GM18858 (cell line): ENCODE measurements at regions not wholly inside any gene's neighbourhood (a gene's known extent, or its start where the extent isn't known, plus 50 kb on each side); places are given as distances from the start of the nearest gene placed in this dataset.
"Not testable (repeated sequence)": the region's sequence is repeated elsewhere in the genome, so short reads cannot be mapped to it uniquely, and the experiment has no call there.

ENCODE experiments used
- ATAC-seq: cut with Tn5 transposase; IDR thresholded peaks from one replicate; pipeline ENCODE4 v1.9.1; 2021; ENCODE audit not compliant: unreplicated experiment

DNA sequence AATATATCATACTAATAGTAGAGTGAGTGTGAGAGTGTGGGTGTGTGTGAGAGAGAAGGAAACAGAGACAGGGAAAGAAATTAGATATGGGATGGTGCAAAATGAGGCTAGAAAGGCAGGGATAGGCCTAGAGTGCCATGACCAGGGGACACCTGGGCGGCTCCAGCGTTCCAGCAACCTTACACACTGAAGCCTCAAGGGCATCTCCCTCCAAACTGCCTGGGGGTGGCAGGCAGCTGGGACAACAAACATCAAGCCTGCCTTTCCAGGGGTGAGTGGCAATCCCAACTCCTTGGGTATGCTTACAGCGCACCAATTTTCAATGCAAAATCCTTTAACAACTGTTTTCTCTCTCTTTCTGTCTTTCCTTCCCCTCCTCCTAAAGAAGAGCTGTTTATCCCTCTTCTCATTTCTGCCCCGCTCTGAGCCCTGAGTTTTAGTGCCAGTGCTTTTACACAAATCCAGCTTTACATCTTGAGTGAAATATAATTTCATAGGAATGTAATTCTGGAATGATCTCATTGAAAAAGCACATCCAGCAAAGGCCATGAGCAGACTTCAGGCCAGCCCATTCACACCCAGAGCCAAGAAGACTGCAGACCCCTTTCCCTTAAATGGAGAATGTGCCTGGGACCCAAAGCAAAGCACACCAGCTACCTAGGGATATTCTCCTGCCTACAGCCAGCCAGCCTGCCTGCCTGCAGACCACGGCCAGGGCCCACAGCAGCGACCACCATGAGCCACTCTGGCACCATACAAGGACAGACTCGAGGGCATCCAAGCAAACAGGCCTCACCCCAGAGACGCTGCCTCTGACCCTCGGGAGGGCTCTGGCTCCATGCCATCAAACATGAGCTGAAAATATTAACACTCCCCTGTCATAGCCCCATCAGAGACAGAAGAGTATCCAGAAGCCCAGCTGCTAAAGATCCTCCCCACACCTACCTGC, 90.3 kb downstream of the RPL27A start:
- no peak for ATAC-seq

DNA sequence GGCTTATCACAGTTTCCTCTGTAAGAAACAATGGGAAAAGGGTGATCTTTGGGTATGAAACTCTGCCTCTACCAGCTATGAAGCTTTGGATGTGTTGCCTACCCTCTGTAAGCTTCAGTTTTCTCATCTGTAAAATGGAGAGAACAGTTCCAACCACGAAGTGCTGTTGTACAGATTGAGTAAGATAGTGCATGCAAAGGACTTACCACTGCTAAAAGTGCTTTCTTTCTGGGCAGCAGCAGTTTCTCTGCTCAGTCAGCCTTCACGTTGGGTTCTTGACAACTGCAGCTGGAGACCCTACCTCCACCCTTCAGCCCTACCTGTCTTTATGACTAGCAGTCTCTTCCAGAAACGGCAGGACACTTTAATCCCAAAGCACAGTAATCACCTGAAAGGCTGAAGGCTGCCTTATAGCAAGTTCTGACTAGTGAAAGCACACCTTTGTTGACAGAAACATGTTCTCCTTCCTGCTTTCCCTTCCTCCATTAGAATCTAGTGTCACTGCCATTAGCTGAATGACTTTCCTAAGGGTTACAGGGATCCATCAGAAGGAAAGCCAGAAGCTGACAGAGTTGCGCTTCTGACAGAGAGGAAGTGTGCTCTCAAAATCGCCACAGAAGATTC, 91.4 kb downstream of the RPL27A start:
- ATAC-seq = no peak

DNA sequence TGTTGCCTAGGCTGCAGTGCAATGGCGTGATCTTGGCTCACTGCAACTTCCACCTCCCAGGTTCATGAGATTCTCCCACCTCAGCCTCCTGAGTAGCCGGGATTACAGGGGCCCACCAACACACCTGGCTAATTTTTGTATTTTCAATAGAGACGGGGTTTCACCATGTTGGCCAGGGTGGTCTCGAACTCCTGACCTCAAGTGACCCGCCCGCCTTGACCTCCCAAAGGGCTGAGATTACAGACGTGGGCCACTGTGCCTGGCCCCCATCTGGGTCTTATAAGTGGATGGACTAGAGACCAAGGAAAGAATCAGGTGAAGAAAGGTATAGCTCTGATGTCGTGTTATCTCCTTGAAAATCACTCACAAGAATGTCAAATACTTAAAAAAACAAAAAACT, 92.3 kb downstream of the RPL27A start:
- ATAC-seq = not testable (repeated sequence)

DNA sequence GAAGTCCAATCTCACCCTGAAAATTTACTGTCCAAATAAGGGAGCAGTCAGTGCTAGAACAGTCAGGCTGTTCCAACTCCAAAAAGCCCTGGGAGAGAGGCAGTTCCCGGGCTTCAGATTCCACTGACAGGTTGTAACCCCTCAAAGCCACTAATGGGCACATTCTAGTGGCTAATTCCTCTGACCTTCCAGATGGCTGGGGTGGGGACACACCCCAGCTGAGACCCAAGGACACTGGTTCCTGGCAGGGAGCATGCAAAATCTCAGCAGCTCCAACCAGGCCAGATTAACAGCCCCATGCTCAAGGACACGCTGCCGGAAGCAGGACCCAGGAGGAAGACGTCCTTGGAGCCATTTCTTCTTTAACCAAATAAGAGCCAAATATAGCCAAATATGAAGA, 92.7 kb downstream of the RPL27A start:
- no peak for ATAC-seq

DNA sequence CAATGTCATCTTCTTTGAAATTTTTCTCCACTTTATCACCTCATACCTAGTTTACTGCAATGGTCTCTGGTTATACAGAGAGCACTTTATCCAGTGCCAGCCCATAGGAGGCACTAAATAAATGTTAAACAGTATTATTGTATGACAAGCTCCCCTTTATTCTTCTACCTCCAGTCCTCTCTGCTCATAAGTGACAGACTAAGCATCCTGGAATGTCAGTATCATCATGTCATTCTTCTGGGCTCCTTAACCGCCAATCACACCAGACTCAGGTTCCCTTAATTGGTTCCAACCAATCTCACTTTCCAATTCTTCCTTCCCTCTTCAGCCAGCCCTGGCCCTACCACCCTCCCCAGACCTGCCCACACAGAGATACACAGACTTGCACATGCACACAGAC, 93.1 kb downstream of the RPL27A start:
- ATAC-seq = no peak

DNA sequence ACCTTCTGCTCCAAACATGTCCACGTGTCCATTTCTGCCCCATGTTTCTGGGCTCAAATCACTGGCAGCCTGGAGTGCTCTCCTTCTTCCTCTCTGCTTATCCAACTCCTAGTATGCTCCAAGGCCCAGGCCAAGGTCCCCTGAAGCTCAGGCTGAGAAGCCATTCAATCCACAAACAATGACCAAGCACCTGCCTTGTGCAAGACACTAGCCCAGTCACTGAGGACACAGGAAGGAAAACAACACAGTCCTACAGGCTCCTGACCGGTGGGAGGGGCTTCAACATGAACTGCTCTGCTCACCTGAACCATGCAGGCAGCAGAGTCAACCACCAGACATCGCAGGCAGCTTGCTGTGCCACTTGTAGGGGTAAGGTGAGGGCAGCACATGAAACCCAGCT, 93.6 kb downstream of the RPL27A start:
- no peak for ATAC-seq

DNA sequence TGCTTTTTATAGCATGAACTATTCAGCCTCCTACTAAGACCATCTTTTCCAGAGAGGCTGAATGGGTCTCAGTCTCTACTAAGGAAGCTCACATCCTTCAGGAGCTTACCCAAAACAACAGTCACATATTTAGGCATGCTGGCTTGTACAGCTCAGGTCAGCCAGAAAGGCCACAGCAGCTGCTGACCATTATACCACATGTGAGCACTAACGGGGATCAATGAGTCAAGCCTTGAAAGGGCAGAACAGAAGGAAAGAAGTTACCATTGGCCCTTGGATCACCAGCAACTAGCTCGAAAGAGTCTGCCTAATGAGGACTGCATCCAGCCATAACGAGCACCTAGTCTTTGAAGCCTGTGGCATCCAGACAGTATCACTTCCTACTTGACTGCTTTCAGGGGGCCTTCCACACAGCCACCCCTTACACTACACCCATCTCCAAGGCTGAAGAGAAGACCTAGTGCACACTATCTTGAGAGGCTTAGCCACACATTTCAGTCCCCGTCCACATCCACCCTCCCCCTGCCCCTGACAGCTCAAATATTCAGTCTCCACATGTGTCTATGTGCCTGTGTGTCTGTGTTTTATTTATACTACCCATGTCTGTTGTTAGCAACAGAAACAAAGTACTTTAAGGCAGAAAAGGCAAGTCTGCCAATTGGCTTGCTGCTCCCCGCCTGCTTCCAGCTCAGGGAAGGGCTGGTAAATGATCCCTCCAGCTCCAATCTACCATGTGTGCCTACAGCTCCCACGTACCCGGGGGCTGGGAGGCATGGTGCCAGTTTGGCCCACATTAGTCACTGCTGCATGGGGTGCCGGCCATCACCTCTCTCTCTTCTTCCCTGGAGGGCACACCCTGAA, 95.5 kb downstream of the RPL27A start:
- no peak for ATAC-seq

DNA sequence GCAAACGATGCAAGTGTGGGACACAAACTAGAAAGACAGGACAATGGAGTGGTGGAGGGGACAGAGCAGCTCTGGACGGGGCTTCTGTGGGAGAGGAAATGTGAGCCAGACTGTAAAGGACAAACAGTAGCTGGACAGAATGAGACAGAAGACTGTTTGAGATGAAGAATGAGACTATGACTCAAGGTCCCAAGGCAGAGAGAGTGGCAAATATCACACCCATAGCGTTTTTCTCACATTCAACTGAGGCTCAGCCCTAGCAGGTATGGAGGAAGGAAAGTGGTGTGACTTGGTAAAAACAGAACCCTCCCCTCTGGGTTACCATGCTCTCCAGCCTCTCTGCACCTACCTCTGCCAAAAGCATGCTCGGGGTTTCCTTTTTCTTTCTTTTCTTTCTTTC, 96.5 kb downstream of the RPL27A start:
- no peak for ATAC-seq

DNA sequence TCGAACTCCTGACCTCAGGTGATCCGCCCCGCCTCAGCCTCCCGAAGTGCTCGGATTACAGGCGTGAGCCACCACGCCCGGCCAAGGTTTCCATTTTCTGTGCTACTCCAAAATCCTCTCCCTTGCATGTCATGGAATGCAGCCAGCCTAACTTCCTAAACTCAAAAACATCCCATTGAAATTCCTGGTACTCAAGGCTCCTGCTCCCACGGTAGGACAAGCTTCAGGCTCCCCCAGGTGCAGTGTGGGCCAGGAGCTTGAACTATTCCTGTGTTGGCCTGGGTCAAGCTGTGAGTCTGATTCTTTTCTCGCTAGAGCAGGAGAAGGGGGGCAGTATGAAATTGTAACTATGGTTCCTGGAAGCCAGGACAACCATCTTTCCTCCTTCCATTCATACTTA, 97.1 kb downstream of the RPL27A start:
- ATAC-seq = no peak

DNA sequence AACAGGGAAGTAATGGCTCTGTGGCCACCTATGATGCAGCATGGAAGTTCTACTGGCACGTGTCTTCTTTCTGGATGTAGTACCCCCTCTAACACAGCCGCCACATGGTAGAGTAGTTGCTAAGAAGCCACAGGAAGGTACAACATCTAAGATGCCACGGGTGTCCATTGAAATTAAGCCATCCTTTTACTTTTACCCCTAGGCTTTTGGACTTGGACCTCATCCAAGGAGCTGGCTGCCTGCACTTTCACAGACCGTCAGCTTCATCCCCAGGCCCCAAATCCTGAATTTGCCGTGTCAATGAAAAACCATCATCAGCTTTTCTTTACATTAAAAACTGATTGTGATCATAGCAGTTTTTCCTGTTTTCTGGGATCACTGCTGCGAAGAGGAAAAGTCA, 102.4 kb downstream of the RPL27A start:
- ATAC-seq = no peak

DNA sequence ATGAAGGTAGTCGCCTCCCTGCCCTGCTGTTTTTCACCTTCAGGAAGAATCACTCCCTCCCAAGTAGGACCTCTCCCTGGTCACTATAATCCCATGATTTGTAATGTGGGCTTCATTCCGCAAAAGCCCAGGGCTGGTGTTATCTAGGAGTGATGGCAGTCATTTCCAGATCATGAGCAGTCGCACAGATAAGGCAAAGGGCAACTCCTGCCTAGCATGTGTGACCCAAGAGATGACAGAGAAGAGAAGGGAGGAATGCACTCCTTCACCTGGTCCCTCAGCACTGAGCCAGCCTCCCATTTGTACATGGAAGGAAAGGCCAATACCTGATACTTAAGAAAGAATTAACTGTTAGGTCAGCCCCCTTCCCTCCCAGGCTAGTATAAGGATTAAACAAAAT, 102.9 kb downstream of the RPL27A start:
- no peak for ATAC-seq

DNA sequence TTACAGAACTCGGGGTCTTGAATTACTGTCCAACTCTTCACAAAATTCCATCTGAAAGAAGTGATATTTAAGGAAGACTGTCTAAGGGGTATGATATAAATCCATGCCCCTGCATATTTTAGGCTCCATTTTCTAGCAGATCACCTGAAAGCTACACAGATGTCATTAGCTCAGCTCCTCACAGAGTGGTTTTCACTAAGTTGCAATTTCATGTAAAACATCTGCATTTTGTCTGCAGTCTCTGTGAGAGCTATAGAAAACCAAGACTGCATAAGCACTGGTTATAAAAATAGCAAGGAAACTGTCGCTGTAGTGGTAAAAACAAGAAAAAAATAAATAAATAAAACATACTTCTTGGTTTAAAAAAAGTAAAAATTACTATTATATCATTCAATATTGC, 103.4 kb downstream of the RPL27A start:
- no peak for ATAC-seq

DNA sequence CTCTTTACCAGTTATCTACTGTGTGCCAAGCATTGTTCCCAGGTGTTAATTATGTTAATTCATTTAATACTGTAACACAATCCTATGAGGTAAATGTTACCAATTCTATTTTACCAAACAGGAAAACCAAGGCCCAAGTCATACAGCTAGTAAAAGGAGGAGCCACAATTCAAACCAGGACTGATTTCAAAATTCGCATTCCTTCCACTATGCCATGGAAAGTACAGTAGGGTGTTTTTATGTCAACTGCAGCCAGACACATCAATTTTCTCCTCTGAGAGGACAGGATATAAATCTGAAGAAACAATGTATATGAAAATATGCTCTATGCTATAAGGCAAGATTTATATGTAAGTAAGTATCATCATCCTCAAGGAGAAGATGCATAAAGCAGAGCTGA, 104.3 kb downstream of the RPL27A start:
- no peak for ATAC-seq

DNA sequence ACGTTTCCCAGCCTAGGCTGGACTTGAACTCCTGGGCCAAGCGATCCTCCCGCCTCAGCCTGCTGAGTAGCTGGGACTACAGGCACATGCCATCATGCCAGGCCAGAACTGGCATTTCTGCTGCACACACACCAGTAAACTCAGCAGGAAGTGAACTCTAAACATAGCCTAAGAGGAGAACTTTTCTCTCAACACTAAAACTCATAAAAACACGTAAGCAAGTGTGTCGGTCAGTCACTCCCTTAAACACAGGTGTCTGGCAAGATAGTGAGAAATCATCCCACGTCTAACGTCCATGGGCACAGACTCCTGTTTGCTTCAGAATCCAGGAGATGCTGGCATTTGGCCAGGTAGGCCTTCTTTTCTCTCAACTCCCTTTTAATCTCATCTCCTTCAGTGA, 104.8 kb downstream of the RPL27A start:
- ATAC-seq = no peak

DNA sequence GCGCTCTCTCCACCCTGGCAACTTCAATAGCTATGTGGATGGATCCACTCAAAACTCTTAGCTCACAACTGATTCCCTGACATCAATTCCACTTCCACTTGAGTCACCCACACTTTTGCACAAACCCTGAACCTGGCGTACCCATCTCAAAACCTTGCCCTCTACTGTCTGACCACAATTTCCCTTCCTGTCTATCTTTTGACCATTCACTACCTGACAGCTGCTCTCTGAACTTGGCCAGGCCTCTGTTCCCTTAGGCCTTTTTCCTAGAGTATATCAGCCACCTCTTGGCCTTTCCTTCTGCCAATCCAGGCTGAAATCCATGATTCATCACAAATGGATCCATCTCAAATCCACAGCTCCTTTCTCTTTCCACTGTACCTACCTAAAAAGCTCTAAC, 106.0 kb downstream of the RPL27A start:
- ATAC-seq = no peak

DNA sequence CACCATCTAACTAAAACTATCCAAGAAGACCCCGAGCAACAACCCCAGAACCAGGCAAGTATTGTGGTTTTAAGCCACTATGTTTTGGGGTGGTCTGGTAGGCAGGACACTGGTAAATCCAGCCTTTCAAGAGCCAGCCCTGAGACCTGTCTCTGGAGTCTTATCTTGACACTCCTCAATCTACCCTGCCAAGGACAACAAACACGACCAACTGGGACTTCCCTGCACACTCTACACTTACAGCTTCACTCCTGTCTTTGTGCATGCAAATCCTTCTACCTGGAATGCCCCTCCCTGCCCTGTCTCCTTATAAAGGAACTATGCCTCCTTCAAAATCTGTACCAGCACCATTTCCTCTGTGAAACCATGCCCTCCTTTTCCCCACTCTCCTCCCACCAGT, 107.3 kb downstream of the RPL27A start:
- ATAC-seq = no peak

DNA sequence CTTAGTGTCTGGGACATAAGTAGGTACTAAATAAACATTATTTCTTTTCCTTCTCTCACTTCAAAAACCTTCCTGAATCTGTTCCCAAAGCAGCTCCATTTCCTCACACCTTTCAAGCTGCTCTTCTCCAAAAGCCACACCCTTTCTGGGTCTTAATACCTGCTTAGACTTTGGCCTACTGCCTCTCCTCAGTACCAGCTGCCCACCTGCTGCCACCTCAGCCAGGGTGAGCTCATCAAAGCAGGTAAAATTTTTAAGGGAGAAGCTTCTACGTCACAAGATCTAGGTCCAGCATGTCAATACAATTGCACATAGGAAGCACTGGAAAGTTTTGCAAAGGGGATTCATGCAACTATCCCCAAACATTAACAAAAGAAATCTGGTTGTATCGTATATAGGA, 108.4 kb downstream of the RPL27A start:
- ATAC-seq = no peak

DNA sequence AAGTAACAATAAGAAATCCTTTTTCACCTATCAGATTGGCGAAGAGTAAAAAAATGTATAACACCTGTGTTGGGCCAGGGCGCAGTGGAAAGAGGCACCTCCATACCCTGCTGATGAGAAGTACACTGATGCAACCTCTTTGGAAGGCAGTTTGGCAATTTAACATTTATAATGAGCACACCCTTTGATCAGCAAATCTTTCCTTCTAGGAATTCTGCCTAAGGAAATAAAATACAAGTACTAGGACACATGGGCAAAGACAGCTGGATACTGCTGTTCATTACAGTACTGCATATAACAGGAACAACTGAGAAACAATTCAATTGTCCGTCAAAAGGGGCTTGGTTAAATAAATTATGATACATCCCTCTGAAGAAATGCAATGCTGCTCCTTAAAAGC, 110.1 kb downstream of the RPL27A start:
- ATAC-seq = no peak

DNA sequence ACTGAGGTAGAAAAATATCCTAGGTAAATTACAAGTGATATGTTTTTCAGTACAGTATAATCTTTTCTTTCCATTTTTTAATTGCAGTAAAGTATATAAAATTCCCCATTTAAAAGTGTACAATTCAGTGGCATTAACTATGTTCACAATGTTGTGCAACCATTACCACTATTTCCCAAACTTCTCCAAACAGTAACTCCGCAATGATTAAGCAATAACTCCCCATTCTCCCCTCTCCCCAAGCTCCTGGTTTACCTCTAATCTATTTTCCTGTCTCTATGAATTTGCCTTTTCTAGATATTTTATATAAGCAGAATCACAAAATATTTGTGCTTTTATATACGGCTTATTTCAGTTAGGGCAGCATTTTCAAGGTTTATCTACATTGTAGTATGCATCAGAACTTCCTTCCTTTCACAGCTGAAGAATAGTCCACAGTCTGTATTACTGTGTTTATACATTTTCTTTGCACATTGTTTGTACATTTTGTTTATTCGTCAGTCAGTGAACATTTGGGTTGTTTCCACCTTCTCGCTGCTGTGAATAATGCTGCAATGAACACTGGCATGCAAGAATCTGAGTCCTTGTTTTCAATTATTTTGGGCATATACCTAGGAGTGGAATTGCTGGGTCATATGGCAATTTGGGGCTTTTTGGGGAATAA, 110.7 kb downstream of the RPL27A start:
- ATAC-seq = no peak

DNA sequence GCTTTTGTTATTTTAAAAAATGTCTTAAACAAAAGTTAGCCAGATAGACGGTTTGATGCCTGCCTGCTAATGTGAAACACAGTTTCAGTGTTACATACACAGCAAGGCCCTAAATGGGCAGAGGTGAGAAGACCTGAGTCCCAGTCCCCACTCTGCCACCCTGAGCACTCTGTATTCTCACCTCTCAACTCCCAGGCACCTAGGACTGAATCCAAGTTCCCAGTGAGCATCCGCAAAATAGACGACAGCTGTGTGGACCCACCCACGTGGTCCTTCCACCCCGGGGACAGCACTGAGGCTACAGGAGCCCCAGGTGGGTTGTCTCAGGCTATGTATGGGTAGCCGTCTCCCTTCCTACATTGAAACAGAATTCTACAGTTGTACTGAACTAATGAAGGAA, 111.5 kb downstream of the RPL27A start:
- ATAC-seq = no peak

DNA sequence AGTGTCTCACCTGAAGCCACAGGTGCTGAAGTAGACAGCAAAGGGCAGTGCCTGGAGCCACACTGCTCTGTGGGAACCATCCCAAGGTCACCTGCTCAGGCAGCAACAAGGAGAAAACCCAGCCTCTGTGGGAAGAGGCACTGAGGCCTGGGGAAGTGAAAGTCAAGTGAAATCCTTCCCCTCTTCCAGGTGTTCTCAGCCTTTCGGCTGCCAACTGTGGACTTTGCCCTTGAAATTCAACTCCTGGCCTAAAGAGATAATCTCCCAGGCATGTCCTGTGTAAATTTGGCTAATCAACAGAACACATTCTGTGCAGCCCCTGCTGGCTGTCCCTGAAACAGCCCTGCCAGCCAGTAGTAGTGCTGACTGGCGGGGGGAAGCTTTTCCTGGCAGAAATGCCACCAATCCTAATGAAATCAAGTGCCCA, 112.1 kb downstream of the RPL27A start:
- ATAC-seq = no peak
